Transverse colon (tissue), 3 donors: ENCODE measurements at regions not wholly inside any gene's neighbourhood (a gene's known extent, or its start where the extent isn't known, plus 50 kb on each side); places are given as distances from the start of the nearest gene placed in this dataset.

ENCODE experiments used
- POLR2A ChIP-seq: fragments of 450-650 bp; IDR thresholded peaks from one replicate; pipeline ENCODE4 v1.6.1; 2016; ENCODE audit warnings: antibody characterized with exemption, mild to moderate bottlenecking, moderate library complexity
- POLR2AphosphoS5 ChIP-seq, 3 donors: sonication (generic); formaldehyde crosslinking; IDR thresholded peaks; one replicate each; pipeline ENCODE4 v1.6.1; 2016; ENCODE audit warnings: antibody characterized with exemption in 3 of 3

DNA sequence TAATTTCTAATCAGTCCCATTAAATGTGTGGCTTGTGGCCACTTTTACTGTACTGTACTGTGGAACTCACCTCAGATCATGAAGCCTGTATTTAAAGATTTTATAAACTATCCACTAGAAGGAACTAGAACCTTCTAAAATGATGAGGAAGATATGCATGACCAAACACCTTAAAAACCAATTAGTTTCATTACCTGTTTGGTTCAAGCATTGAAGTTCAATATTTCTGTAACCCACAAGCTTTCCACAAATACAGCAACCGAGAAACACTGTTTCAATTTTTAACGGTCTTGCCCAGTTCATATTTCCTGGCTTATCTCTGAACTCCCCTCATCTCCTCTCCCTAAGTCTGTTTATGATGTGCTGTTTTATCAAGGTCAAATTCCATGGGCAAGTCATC is 264.3 kb upstream of the PLD5 start:
- TF ChIP-seq POLR2A (no peak), POLR2AphosphoS5 (IDR thresholded peaks at IDR 0.05) (no peak)
